Suprapubic skin (tissue), 4 donors: ENCODE measurements at regions not wholly inside any gene's neighbourhood (a gene's known extent, or its start where the extent isn't known, plus 50 kb on each side); places are given as distances from the start of the nearest gene placed in this dataset.

Experiments used
- CTCF ChIP-seq, 2 donors: fragments of 200-600 bp in 1 of 2; fragments of 450-650 bp in 1 of 2; sonication (generic) in 1 of 2; IDR thresholded peaks; one replicate each; pipeline ENCODE4 v1.5.1; 2016 to 2019; ENCODE audit warnings: antibody characterized with exemption in 2 of 2, mild to moderate bottlenecking in 1 of 2, moderate library complexity in 1 of 2
- EP300 ChIP-seq: sonication (generic); formaldehyde crosslinking; IDR thresholded peaks from one replicate; pipeline ENCODE4 v1.6.1; 2017; ENCODE audit warnings: antibody characterized with exemption
- POLR2A ChIP-seq, 2 donors: fragments of 450-650 bp; IDR thresholded peaks; one replicate each; pipeline ENCODE4 v1.6.1; 2017; ENCODE audit warnings: antibody characterized with exemption in 2 of 2, mild to moderate bottlenecking in 2 of 2, moderate library complexity in 2 of 2
- POLR2AphosphoS5 ChIP-seq, 3 donors: sonication (generic); formaldehyde crosslinking; IDR thresholded peaks; one replicate each; pipeline ENCODE4 v1.6.1; 2017; ENCODE audit warnings: antibody characterized with exemption in 3 of 3

- TF ChIP-seq POLR2AphosphoS5 (IDR thresholded peaks at IDR 0.05): no peak
- no peak for TF ChIP-seq CTCF (IDR thresholded peaks at IDR 0.05)
- TF ChIP-seq EP300: no peak
- TF ChIP-seq POLR2A (IDR thresholded peaks at IDR 0.05): no peak
These were observed 579.2 kb upstream of the ZNF462 start for GRCh38 chr9:106283769-106284168.
